ENCODE measurements at regions not wholly inside any gene's neighbourhood (a gene's known extent, or its start where the extent isn't known, plus 50 kb on each side); places are given as distances from the start of the nearest gene placed in this dataset.

GRCh38 chr5:166172597-166172996 lies 2118.8 kb upstream of the WWC1 start:
- Histone ChIP-seq H3K4me3 (ENCODE audit: low read length in 2 of 2) (no peak overlapping the region), H3K9me3 (ENCODE audit: control insufficient read depth, low read length) (no peaks in the 10 kb centered on the region), H3K27me3 (ENCODE audit: control insufficient read depth in 1 of 2, insufficient read depth in 2 of 2, low read length in 1 of 2) (no peaks in the 10 kb centered on the region), H3K4me1 (ENCODE audit: control insufficient read depth in 1 of 2, insufficient read depth in 2 of 2, low read length in 2 of 2) (no peaks in the 10 kb centered on the region), H3K36me3 (ENCODE audit: control insufficient read depth in 1 of 2, insufficient read depth in 2 of 2, low read length in 1 of 2) (no peaks in the 10 kb centered on the region), H3K27ac (ENCODE audit: low read depth in 1 of 2, low read length in 2 of 2) (no peak overlapping the region)
- 61 to 67% methylated on average over 4 of the region's 4 CpGs for WGBS, 2 donors
- intact Hi-C loops (cut with DNase I), result no loop called here
- no peak for DNase-seq
- ATAC-seq (ENCODE audit: low FRiP score), result no peak

DNA sequence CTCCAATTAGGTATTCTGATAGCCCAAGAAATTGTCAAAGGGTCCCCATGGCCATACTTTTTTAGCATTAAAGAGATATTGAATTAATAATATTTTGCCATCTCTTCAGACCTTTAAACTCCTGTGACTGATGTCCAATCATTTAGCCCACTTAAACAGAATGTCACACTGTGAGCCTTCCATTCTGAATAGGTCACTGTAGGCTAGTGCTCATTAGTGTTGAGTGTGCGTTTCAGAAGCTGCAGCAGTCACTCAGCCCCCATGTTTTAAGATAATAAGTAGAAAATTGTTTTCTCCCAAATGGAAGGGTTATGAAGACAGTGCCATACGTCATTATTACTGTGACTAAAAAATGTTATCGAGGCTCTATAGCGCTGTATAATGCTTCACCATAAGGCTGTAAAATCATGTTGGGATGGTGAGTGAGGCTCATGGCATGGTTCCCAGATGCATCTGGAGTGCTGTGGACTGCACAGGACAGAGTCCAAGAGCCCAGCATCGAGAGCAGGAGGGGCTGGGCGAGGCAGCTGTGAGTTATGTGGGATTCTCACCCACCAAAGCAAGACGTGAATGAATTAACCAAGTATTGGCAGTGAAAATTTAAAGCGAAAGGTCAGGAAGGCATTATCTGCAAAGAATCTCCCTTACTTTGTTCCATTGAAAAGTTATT lies 2112.9 kb upstream of the WWC1 start:
- Histone ChIP-seq H3K4me1 (ENCODE audit: control insufficient read depth in 1 of 2, insufficient read depth in 2 of 2, low read length in 2 of 2) (no peaks in the 10 kb centered on the region), H3K36me3 (ENCODE audit: control insufficient read depth in 1 of 2, insufficient read depth in 2 of 2, low read length in 1 of 2) (no peaks in the 10 kb centered on the region), H3K27ac (ENCODE audit: low read depth in 1 of 2, low read length in 2 of 2) (no peak overlapping the region), H3K9me3 (ENCODE audit: control insufficient read depth, low read length) (no peaks in the 10 kb centered on the region), H3K27me3 (ENCODE audit: control insufficient read depth in 1 of 2, insufficient read depth in 2 of 2, low read length in 1 of 2) (no peaks in the 10 kb centered on the region), H3K4me3 (ENCODE audit: low read length in 2 of 2) (no peak overlapping the region)
- WGBS, 2 donors, result 52 to 60% methylated on average over 8 of the region's 8 CpGs
- ATAC-seq (ENCODE audit: low FRiP score), result no peak
- intact Hi-C loops (cut with DNase I), result no loop called here
- DNase-seq, result no peak

DNA sequence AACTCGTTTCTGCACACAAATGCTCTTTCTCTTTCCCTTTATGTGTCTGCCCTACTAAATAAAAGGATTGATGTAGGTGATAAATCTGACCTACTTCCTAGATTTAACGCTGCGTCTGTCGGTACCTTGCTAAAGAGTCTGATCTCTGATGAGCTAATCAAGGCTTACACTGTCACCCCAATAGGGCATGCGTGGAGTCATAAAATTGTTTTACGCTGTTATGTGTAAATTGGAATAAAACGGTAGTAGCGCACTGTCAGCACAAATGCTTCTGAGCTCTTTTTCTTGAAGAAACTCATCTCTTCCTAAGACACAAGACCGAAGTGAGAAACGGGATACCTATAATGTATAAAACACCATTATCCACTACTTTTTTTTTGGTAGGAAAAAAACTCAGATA lies 2106.3 kb upstream of the WWC1 start:
- Histone ChIP-seq H3K4me1 (ENCODE audit: control insufficient read depth in 1 of 2, insufficient read depth in 2 of 2, low read length in 2 of 2) (no peaks in the 10 kb centered on the region), H3K36me3 (ENCODE audit: control insufficient read depth in 1 of 2, insufficient read depth in 2 of 2, low read length in 1 of 2) (no peaks in the 10 kb centered on the region), H3K27me3 (ENCODE audit: control insufficient read depth in 1 of 2, insufficient read depth in 2 of 2, low read length in 1 of 2) (no peaks in the 10 kb centered on the region), H3K9me3 (ENCODE audit: control insufficient read depth, low read length) (no peaks in the 10 kb centered on the region), H3K27ac (ENCODE audit: low read depth in 1 of 2, low read length in 2 of 2) (no peak overlapping the region), H3K4me3 (ENCODE audit: low read length in 2 of 2) (no peak overlapping the region)
- WGBS, 2 donors, result 62 to 70% methylated on average over 10 of the region's 10 CpGs
- intact Hi-C loops (cut with DNase I), result no loop called here
- no peak for DNase-seq
- ATAC-seq (ENCODE audit: low FRiP score), result no peak

DNA sequence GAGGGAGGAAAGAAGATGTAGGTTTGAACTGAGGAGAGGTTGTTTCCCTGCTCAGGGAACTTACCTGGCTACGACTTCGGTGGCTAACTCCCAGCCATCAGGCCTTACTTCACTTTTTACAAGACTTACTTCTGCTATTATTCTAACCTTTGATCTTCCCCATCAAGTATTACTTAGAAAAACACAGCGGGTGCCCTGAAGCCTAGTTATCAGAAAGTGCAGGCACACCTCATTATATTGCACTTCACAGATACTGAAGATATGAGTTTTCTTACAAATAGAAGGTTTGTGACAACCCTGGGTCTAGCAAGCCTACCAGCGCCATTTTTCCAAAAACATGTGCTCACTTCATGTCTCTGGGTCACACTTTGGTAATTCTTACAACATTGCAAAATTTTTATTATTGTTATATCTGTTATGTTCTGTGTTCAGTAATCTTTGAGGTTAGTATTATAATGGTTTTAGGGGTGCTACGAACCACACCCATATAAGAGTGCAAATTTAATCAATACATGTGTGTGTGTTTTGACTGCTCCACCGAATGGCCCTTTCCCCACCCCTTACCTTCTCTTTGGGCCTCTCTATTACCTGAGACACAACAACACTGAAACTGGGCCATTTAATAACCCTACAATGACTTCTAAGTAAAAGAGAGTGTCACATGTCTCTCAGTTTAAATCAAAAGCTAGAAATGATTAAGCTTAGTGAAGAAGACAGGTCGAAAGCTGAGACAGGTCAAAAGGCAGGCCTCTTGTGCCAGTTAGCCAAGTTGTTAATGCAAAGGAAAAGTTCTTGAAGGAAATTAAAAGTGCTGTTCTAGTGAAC lies 2102.7 kb upstream of the WWC1 start:
- Histone ChIP-seq H3K4me3 (ENCODE audit: low read length in 2 of 2) (no peak overlapping the region), H3K9me3 (ENCODE audit: control insufficient read depth, low read length) (no peaks in the 10 kb centered on the region), H3K4me1 (ENCODE audit: control insufficient read depth in 1 of 2, insufficient read depth in 2 of 2, low read length in 2 of 2) (no peaks in the 10 kb centered on the region), H3K36me3 (ENCODE audit: control insufficient read depth in 1 of 2, insufficient read depth in 2 of 2, low read length in 1 of 2) (no peaks in the 10 kb centered on the region), H3K27me3 (ENCODE audit: control insufficient read depth in 1 of 2, insufficient read depth in 2 of 2, low read length in 1 of 2) (no peaks in the 10 kb centered on the region), H3K27ac (ENCODE audit: low read depth in 1 of 2, low read length in 2 of 2) (no peak overlapping the region)
- DNase-seq, result no peak
- no peak for ATAC-seq (ENCODE audit: low FRiP score)
- WGBS, 2 donors, result 74 to 79% methylated on average over 7 of the region's 7 CpGs
- intact Hi-C loops (cut with DNase I), result no loop called here

DNA sequence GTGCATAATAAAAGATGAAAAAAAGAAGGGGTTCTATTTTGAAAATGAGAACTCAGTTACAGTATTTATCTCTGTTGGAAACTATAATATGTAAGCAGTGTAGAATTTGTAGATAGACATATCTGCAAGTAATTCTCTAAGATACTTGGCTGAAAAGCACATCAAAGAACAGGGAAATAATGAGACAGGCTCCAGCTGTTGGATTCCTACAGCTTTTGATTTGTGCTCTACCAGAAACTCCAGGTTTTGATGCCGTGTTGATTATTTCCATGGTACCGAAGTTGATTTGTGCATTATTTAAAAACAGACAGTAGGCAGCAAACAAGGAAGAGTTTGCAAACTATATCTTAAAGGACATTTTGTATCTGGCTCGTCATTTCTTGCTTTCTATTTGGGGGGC lies 2098.7 kb upstream of the WWC1 start:
- DNase-seq, result no peak
- no peaks in the 10 kb centered on the region for H3K4me1 ChIP-seq (ENCODE audit: control insufficient read depth in 1 of 2, insufficient read depth in 2 of 2, low read length in 2 of 2)
- no peak overlapping the region for H3K4me3 ChIP-seq (ENCODE audit: low read length in 2 of 2)
- H3K27me3 ChIP-seq (ENCODE audit: control insufficient read depth in 1 of 2, insufficient read depth in 2 of 2, low read length in 1 of 2), result no peaks in the 10 kb centered on the region
- no peaks in the 10 kb centered on the region for H3K36me3 ChIP-seq (ENCODE audit: control insufficient read depth in 1 of 2, insufficient read depth in 2 of 2, low read length in 1 of 2)
- H3K9me3 ChIP-seq (ENCODE audit: control insufficient read depth, low read length), result no peaks in the 10 kb centered on the region
- ATAC-seq (ENCODE audit: low FRiP score), result no peak
- 47 to 51% methylated on average over 3 of the region's 3 CpGs for WGBS, 2 donors
- intact Hi-C loops (cut with DNase I), result no loop called here
- H3K27ac ChIP-seq (ENCODE audit: low read depth in 1 of 2, low read length in 2 of 2), result no peak overlapping the region

DNA sequence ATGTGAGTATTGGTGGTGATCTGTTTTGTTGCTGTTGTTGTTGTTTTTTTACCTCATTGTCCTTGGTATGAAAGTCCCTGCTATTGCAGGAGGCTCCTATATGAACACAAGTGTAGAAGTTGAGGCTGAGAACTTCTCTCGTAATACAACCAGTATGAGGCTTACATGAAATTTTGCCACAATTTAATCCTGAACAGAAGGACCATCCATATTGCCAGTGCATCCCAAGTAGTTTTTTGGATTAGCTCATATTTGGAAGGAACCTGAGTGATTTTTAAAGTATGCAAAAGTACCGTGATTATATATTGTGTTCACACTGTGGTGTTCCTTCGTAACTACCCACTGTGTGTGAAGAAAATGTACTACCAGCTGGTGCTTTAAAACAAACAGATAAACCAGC lies 2095.5 kb upstream of the WWC1 start:
- no peak overlapping the region for H3K27ac ChIP-seq (ENCODE audit: low read depth in 1 of 2, low read length in 2 of 2)
- ATAC-seq (ENCODE audit: low FRiP score), result no peak
- intact Hi-C loops (cut with DNase I), result no loop called here
- H3K9me3 ChIP-seq (ENCODE audit: control insufficient read depth, low read length), result no peaks in the 10 kb centered on the region
- no peak overlapping the region for H3K4me3 ChIP-seq (ENCODE audit: low read length in 2 of 2)
- H3K27me3 ChIP-seq (ENCODE audit: control insufficient read depth in 1 of 2, insufficient read depth in 2 of 2, low read length in 1 of 2), result no peaks in the 10 kb centered on the region
- no peaks in the 10 kb centered on the region for H3K36me3 ChIP-seq (ENCODE audit: control insufficient read depth in 1 of 2, insufficient read depth in 2 of 2, low read length in 1 of 2)
- no peaks in the 10 kb centered on the region for H3K4me1 ChIP-seq (ENCODE audit: control insufficient read depth in 1 of 2, insufficient read depth in 2 of 2, low read length in 2 of 2)
- WGBS, 2 donors, result 83 to 93% methylated on average over 3 of the region's 3 CpGs
- DNase-seq, result no peak

DNA sequence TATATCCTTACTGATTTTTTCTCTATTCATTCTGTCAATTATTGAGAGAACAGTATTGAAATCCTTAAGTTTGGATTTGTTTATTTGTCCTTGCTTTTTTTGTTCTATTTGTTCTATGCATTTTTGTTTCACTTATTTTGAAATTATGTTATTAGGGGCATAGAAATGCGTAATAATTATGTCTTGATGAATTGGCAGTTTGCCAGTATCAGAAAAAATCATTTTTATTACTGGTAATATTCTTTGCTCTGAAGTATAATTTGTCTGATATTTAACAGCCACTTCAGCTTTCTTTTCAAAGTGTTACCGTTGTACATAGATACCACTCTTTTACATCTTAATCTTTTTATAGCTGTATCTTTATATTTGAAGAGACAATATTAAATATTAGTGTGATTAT lies 2090.9 kb upstream of the WWC1 start:
- Histone ChIP-seq H3K27ac (ENCODE audit: low read depth in 1 of 2, low read length in 2 of 2) (no peak overlapping the region), H3K9me3 (ENCODE audit: control insufficient read depth, low read length) (no peaks in the 10 kb centered on the region), H3K27me3 (ENCODE audit: control insufficient read depth in 1 of 2, insufficient read depth in 2 of 2, low read length in 1 of 2) (no peaks in the 10 kb centered on the region), H3K4me1 (ENCODE audit: control insufficient read depth in 1 of 2, insufficient read depth in 2 of 2, low read length in 2 of 2) (no peaks in the 10 kb centered on the region), H3K4me3 (ENCODE audit: low read length in 2 of 2) (no peak overlapping the region), H3K36me3 (ENCODE audit: control insufficient read depth in 1 of 2, insufficient read depth in 2 of 2, low read length in 1 of 2) (no peaks in the 10 kb centered on the region)
- no peak for DNase-seq
- WGBS, 2 donors, result 72 to 77% methylated on average over 2 of the region's 2 CpGs
- intact Hi-C loops (cut with DNase I), result no loop called here
- ATAC-seq (ENCODE audit: low FRiP score), result no peak

GRCh38 chr5:166211640-166212039 lies 2079.8 kb upstream of the WWC1 start:
- 76 to 84% methylated on average over 3 of the region's 3 CpGs for WGBS, 2 donors
- no peak for ATAC-seq (ENCODE audit: low FRiP score)
- Histone ChIP-seq H3K27me3 (ENCODE audit: control insufficient read depth in 1 of 2, insufficient read depth in 2 of 2, low read length in 1 of 2) (no peaks in the 10 kb centered on the region), H3K9me3 (ENCODE audit: control insufficient read depth, low read length) (no peaks in the 10 kb centered on the region), H3K36me3 (ENCODE audit: control insufficient read depth in 1 of 2, insufficient read depth in 2 of 2, low read length in 1 of 2) (no peaks in the 10 kb centered on the region), H3K27ac (ENCODE audit: low read depth in 1 of 2, low read length in 2 of 2) (no peak overlapping the region), H3K4me1 (ENCODE audit: control insufficient read depth in 1 of 2, insufficient read depth in 2 of 2, low read length in 2 of 2) (no peaks in the 10 kb centered on the region), H3K4me3 (ENCODE audit: low read length in 2 of 2) (no peak overlapping the region)
- intact Hi-C loops (cut with DNase I), result no loop called here
- DNase-seq, result no peak

GRCh38 chr5:166236327-166236726 lies 2055.1 kb upstream of the WWC1 start:
- no peak overlapping the region for H3K27ac ChIP-seq (ENCODE audit: low read depth in 1 of 2, low read length in 2 of 2)
- no peaks in the 10 kb centered on the region for H3K4me1 ChIP-seq (ENCODE audit: control insufficient read depth in 1 of 2, insufficient read depth in 2 of 2, low read length in 2 of 2)
- no peak overlapping the region for H3K4me3 ChIP-seq (ENCODE audit: low read length in 2 of 2)
- intact Hi-C loops (cut with DNase I), result no loop called here
- WGBS, 2 donors, result 63 to 70% methylated on average over 1 of the region's 1 CpG
- no peaks in the 10 kb centered on the region for H3K9me3 ChIP-seq (ENCODE audit: control insufficient read depth, low read length)
- no peaks in the 10 kb centered on the region for H3K27me3 ChIP-seq (ENCODE audit: control insufficient read depth in 1 of 2, insufficient read depth in 2 of 2, low read length in 1 of 2)
- DNase-seq (no peak), ATAC-seq (ENCODE audit: low FRiP score) (no peak)
- no peaks in the 10 kb centered on the region for H3K36me3 ChIP-seq (ENCODE audit: control insufficient read depth in 1 of 2, insufficient read depth in 2 of 2, low read length in 1 of 2)

Data from aorta (tissue), 5 donors.